ENCODE measurements at regions not wholly inside any gene's neighbourhood (a gene's known extent, or its start where the extent isn't known, plus 50 kb on each side); places are given as distances from the start of the nearest gene placed in this dataset.

DNA sequence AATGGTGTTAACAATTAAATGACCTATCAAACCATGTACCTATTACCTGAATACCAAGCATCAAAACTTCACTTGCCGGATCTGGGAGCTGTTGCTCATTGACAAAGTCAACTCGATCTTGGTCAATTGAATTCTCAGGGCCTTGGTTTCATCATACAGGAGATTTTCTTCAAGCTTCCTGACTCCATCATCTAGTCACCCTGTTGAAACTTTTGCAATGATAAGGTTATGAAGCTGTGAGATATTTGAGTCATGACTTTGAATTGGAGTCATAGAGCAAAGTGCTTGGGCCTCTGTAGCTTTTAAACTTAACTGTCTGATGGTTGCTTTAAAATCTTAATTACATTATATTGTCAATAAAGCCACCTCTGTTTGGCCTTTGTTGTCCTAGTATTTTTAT, 260.9 kb downstream of the COG6 start:
- no peaks in the 10 kb centered on the region for H4K20me1 ChIP-seq (ENCODE audit: low read depth, low read length)
- TF ChIP-seq, protein P1, sequence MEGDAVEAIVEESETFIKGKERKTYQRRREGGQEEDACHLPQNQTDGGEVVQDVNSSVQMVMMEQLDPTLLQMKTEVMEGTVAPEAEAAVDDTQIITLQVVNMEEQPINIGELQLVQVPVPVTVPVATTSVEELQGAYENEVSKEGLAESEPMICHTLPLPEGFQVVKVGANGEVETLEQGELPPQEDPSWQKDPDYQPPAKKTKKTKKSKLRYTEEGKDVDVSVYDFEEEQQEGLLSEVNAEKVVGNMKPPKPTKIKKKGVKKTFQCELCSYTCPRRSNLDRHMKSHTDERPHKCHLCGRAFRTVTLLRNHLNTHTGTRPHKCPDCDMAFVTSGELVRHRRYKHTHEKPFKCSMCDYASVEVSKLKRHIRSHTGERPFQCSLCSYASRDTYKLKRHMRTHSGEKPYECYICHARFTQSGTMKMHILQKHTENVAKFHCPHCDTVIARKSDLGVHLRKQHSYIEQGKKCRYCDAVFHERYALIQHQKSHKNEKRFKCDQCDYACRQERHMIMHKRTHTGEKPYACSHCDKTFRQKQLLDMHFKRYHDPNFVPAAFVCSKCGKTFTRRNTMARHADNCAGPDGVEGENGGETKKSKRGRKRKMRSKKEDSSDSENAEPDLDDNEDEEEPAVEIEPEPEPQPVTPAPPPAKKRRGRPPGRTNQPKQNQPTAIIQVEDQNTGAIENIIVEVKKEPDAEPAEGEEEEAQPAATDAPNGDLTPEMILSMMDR (IDR thresholded peaks at IDR 0.05; ENCODE audit: insufficient read depth, low read length, poor library complexity, severe bottlenecking) = no peak
- no peak overlapping the region for H3K4me2 ChIP-seq (ENCODE audit: low read depth, low read length, poor library complexity, severe bottlenecking)
- H2AFZ ChIP-seq (ENCODE audit: low read depth, low read length, severe bottlenecking) = no peak overlapping the region
- no peaks in the 10 kb centered on the region for H3K36me3 ChIP-seq (ENCODE audit: low read length)
- no peak overlapping the region for H3K4me3 ChIP-seq (ENCODE audit: insufficient read depth, low read length, poor library complexity, severe bottlenecking)
- no peaks in the 10 kb centered on the region for H3K9me2 ChIP-seq (replicated peaks; ENCODE audit: insufficient read depth, low read length)
- H3F3A ChIP-seq (ENCODE audit: insufficient read depth) = no peaks in the 10 kb centered on the region
- H3K27ac ChIP-seq (ENCODE audit: low read depth, low read length) = no peak overlapping the region
- H3K9me3 ChIP-seq (ENCODE audit: insufficient read depth, low read length) = no peaks in the 10 kb centered on the region
- no peak overlapping the region for H3K9ac ChIP-seq (ENCODE audit: low read length)
- H3K27me3 ChIP-seq (ENCODE audit: low read length) = no peaks in the 10 kb centered on the region
- H3K79me2 ChIP-seq (ENCODE audit: insufficient read depth, low read length) = no peaks in the 10 kb centered on the region

DNA sequence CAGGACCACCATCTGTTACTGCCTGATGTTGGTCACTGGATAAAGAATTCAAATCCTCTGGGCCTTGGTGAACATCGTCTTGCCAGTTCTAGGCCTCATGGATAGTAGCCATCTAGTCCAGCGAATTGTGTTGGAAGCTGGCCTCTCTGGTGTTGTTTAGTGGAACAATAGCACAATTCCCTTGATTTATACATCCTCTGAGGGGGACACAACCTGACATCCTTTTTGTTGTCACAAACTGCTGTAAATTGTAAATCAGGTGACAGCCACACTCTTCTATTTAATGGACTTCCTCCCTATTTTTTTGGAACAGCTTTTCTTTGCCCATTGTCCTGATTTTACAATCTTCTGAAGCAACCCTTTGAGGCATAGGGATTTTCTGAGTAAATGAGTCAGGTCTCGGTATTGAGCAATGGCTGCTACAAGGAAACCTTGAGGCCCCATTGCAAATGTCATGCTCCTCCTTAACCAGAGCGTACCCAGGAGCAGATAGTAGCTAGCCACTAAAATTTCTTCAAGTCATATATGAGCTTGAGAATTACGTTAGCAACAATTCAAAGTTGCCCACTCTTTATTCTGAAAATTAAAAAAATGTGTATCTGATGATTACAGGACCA, 263.3 kb downstream of the COG6 start:
- H3K4me3 ChIP-seq (ENCODE audit: insufficient read depth, low read length, poor library complexity, severe bottlenecking) = no peak overlapping the region
- H3K9ac ChIP-seq (ENCODE audit: low read length) = no peak overlapping the region
- H3K36me3 ChIP-seq (ENCODE audit: low read length) = no peaks in the 10 kb centered on the region
- no peak overlapping the region for H2AFZ ChIP-seq (ENCODE audit: low read depth, low read length, severe bottlenecking)
- no peaks in the 10 kb centered on the region for H3K9me3 ChIP-seq (ENCODE audit: insufficient read depth, low read length)
- H3K27ac ChIP-seq (ENCODE audit: low read depth, low read length) = no peak overlapping the region
- H3K27me3 ChIP-seq (ENCODE audit: low read length) = no peaks in the 10 kb centered on the region
- H4K20me1 ChIP-seq (ENCODE audit: low read depth, low read length) = no peaks in the 10 kb centered on the region
- no peak overlapping the region for H3K4me2 ChIP-seq (ENCODE audit: low read depth, low read length, poor library complexity, severe bottlenecking)
- no peak for TF ChIP-seq EZH2phosphoT487 (conservative IDR thresholded peaks at IDR 0.05; ENCODE audit: low read length)
- TF ChIP-seq, protein P1 (IDR thresholded peaks at IDR 0.05; ENCODE audit: insufficient read depth, low read length, poor library complexity, severe bottlenecking) = no peak
- no peaks in the 10 kb centered on the region for H3F3A ChIP-seq (ENCODE audit: insufficient read depth)
- no peaks in the 10 kb centered on the region for H3K79me2 ChIP-seq (ENCODE audit: insufficient read depth, low read length)
- no peaks in the 10 kb centered on the region for H3K9me2 ChIP-seq (replicated peaks; ENCODE audit: insufficient read depth, low read length)

GRCh38 chr13:39920613-39921012, 265.2 kb downstream of the COG6 start:
- no peaks in the 10 kb centered on the region for H3K36me3 ChIP-seq (ENCODE audit: low read length)
- H3K27ac ChIP-seq (ENCODE audit: low read depth, low read length) = no peak overlapping the region
- no peak overlapping the region for H3K9ac ChIP-seq (ENCODE audit: low read length)
- no peaks in the 10 kb centered on the region for H4K20me1 ChIP-seq (ENCODE audit: low read depth, low read length)
- no peaks in the 10 kb centered on the region for H3K79me2 ChIP-seq (ENCODE audit: insufficient read depth, low read length)
- H3K4me3 ChIP-seq (ENCODE audit: insufficient read depth, low read length, poor library complexity, severe bottlenecking) = no peak overlapping the region
- TF ChIP-seq, protein P1 (IDR thresholded peaks at IDR 0.05; ENCODE audit: insufficient read depth, low read length, poor library complexity, severe bottlenecking) = no peak
- no peak for TF ChIP-seq EZH2phosphoT487 (conservative IDR thresholded peaks at IDR 0.05; ENCODE audit: low read length)
- 0 out of 2 replicates have a peak, but pooled peaks cover 2% of the 10 kb centered on the region for H3K9me3 ChIP-seq (ENCODE audit: insufficient read depth, low read length)
- H3K4me2 ChIP-seq (ENCODE audit: low read depth, low read length, poor library complexity, severe bottlenecking) = no peak overlapping the region
- no peaks in the 10 kb centered on the region for H3K27me3 ChIP-seq (ENCODE audit: low read length)
- no peak overlapping the region for H2AFZ ChIP-seq (ENCODE audit: low read depth, low read length, severe bottlenecking)
- no peaks in the 10 kb centered on the region for H3F3A ChIP-seq (ENCODE audit: insufficient read depth)
- no peaks in the 10 kb centered on the region for H3K9me2 ChIP-seq (replicated peaks; ENCODE audit: insufficient read depth, low read length)

Measured in SU-DHL-6 (cell line).